ENCODE measurements at regions not wholly inside any gene's neighbourhood (a gene's known extent, or its start where the extent isn't known, plus 50 kb on each side); places are given as distances from the start of the nearest gene placed in this dataset.

GRCh38 chr2:16401761-16402300 is 263.8 kb downstream of the CYRIA start:
- H3K9me3 ChIP-seq, result no peaks in the 10 kb centered on the region
- no peaks in the 10 kb centered on the region for H3K27me3 ChIP-seq
- TF ChIP-seq CTCF (IDR thresholded peaks at IDR 0.05), result no peak
- no peak for TF ChIP-seq POLR2A (IDR thresholded peaks at IDR 0.05)
- WGBS, 2 donors, result 71 to 76% methylated on average over 7 of the region's 7 CpGs
- intact Hi-C loops (cut with DNase I), result no loop called here
- H3K27ac ChIP-seq, result no peak overlapping the region
- H3K4me3 ChIP-seq, result no peak overlapping the region
- H3K4me1 ChIP-seq, result no peaks in the 10 kb centered on the region
- no peaks in the 10 kb centered on the region for H3K36me3 ChIP-seq
- no peak for DNase-seq

GRCh38 chr2:16400127-16400623 is 265.5 kb downstream of the CYRIA start:
- Histone ChIP-seq H3K4me1 (no peaks in the 10 kb centered on the region), H3K27me3 (no peaks in the 10 kb centered on the region), H3K4me3 (no peak overlapping the region), H3K9me3 (no peaks in the 10 kb centered on the region), H3K36me3 (no peaks in the 10 kb centered on the region), H3K27ac (no peak overlapping the region)
- no peak for DNase-seq
- TF ChIP-seq POLR2A (IDR thresholded peaks at IDR 0.05) (no peak), CTCF (IDR thresholded peaks at IDR 0.05) (no peak)
- WGBS, 2 donors, result 23 to 39% methylated on average over 4 to 7 of the region's 7 CpGs
- intact Hi-C loops (cut with DNase I), result no loop called here

GRCh38 chr2:16398486-16399043 is 267.1 kb downstream of the CYRIA start:
- Histone ChIP-seq H3K27ac (no peak overlapping the region), H3K4me3 (no peak overlapping the region), H3K27me3 (no peaks in the 10 kb centered on the region), H3K9me3 (no peaks in the 10 kb centered on the region), H3K4me1 (no peaks in the 10 kb centered on the region), H3K36me3 (no peaks in the 10 kb centered on the region)
- intact Hi-C loops (cut with DNase I), result no loop called here
- WGBS, 2 donors, result 92 to 100% methylated on average over 1 to 2 of the region's 2 CpGs
- TF ChIP-seq POLR2A (IDR thresholded peaks at IDR 0.05) (no peak), CTCF (IDR thresholded peaks at IDR 0.05) (no peak)
- no peak for DNase-seq

- no peak for TF ChIP-seq CTCF (IDR thresholded peaks at IDR 0.05)
- TF ChIP-seq POLR2A (IDR thresholded peaks at IDR 0.05), result no peak
- intact Hi-C loops (cut with DNase I), result no loop called here
- WGBS, 2 donors, result 74 to 77% methylated on average over 6 of the region's 6 CpGs
- H3K9me3 ChIP-seq, result no peaks in the 10 kb centered on the region
- DNase-seq, result no peak
- H3K4me3 ChIP-seq, result no peak overlapping the region
- no peak overlapping the region for H3K27ac ChIP-seq
- H3K4me1 ChIP-seq, result no peaks in the 10 kb centered on the region
- no peaks in the 10 kb centered on the region for H3K36me3 ChIP-seq
- H3K27me3 ChIP-seq, result no peaks in the 10 kb centered on the region
These were observed 267.8 kb downstream of the CYRIA start for GRCh38 chr2:16397681-16398475.

GRCh38 chr2:16396986-16397385 is 268.6 kb downstream of the CYRIA start:
- peaks cover 0 to 4% (median 0%) of the 10 kb centered on the region in 4 donors for H3K27me3 ChIP-seq
- TF ChIP-seq POLR2A (IDR thresholded peaks at IDR 0.05), result no peak
- no peaks in the 10 kb centered on the region for H3K4me1 ChIP-seq
- intact Hi-C loops (cut with DNase I), result no loop called here
- H3K4me3 ChIP-seq, result no peak overlapping the region
- WGBS, 2 donors, result 86% methylated on average over 3 of the region's 3 CpGs; no CpG with 5 or more reads in 1 of the 2 donors
- no peak overlapping the region for H3K27ac ChIP-seq
- H3K36me3 ChIP-seq, result no peaks in the 10 kb centered on the region
- no peaks in the 10 kb centered on the region for H3K9me3 ChIP-seq
- no peak for DNase-seq
